HG03521 (cell line): ENCODE measurements at regions not wholly inside any gene's neighbourhood (a gene's known extent, or its start where the extent isn't known, plus 50 kb on each side); places are given as distances from the start of the nearest gene placed in this dataset.

Experiments used
- ATAC-seq: cut with Tn5 transposase; IDR thresholded peaks from one replicate; pipeline ENCODE4 v1.9.1; 2021; ENCODE audit warnings: mild to moderate bottlenecking, moderate library complexity; ENCODE audit not compliant: unreplicated experiment

DNA sequence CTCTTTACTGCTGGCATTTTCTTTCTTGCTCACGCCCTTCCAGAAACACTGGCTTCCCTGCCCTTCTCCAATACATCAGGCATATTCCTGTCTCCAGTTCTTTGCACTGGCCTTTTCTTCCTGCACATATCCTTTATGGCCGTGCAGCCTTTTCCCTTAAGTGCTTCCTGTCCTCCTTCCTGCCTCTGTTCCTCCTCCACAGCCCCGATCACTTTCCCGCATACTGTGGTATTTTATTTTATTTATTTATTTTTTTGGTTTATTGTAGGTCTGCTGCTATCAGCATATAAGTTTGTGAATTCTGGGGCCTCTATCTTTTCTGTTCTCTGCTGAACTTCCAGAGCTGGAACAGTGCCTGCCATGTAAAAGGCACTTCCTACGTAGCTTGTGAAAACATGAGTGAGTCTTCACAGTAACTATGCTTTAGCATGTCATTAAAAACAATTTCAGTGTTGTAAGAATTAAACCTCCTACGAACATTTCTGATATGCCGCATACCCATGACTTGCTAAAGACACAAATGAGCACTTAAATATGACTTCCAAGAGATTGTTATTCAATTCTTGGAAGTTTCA lies 289.1 kb downstream of the TRIB2 start:
- ATAC-seq, result no peak

DNA sequence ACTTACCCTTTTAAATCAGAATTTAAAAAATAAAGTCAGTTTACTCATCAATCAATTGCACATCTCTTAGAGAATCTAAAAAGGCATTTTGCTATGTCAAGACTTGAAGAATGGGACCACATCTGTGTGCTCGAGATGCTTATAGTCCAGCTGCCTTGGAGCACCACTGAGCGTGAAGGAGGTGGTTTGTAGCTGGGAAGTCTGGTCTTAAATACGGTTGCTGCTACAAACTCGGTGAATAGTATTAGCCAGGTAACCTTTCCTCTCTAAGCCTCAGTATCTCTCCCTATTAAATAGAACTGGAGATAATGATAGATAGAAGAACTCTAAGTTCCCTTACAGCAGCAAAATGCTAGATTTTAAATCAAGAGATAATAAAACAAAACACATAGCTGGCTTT lies 289.7 kb downstream of the TRIB2 start:
- ATAC-seq, result no peak

DNA sequence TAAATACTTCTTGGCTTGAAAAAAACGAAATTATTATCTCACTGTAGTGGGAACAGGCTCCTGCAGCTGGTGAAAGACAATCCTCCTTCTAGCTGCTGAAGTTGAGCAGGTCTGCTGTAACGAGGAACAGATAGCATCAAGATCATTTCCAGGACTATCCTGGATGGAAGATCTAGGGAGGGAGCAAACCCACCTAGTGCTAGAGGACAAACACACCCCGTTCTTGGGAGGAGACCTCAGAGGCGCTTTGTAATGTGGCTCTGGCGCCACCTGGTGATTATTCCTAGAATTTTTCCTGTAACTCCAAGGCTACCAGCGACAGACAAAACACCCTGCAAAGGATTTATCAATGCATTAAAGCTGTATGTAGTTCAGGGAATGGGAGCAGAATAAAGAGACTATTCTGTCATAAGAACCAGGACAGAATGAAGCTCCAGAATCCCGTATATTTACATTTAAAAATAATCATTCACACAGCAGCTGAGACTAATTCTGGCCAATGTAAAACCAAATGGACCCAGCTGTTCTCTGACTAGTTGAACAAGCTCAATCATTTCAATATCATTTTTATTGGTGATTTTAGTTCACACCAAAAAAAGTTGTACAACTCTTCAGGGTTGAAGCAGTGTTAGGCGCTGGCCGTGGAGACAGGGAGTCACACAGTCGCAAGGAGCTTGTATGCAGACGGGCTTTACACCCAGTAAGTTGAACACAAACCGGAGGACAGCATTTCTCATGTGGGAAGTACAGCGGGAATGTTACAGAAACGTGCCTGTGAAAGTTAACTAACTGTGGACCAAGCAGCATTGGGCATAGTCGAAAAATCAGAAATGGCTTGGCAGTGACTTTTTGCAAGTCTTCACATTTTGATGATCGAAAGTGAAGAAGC lies 290.3 kb downstream of the TRIB2 start:
- ATAC-seq, result peak; percentile 56

DNA sequence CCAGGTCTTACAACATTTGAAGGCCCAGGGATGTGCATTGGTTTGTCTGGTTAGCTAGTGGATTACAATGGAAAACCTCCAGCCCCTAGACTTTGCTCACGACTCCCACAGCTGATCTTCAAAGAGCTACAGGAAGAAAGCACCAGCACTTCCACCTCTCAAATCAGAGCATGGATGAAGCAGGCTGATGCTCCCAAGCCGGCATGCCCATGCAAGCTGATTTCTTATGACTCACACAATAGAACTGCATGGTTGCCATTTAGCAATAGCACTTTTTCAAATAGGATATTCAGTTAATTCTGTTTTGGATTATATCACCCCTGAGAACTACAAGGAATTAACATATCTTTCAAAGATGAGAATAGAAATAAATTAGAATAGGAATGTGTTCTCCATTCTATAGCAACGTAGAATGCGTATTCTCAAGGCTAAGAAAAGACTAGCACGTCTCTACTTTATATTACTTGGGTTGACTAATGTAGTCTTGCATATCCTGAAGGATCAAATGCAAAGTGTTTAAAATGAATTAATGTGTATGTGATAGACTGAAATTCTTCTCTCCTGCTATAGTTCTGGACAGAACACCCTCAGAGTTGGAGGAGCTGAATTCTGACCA lies 292.4 kb downstream of the TRIB2 start:
- ATAC-seq, result no peak

DNA sequence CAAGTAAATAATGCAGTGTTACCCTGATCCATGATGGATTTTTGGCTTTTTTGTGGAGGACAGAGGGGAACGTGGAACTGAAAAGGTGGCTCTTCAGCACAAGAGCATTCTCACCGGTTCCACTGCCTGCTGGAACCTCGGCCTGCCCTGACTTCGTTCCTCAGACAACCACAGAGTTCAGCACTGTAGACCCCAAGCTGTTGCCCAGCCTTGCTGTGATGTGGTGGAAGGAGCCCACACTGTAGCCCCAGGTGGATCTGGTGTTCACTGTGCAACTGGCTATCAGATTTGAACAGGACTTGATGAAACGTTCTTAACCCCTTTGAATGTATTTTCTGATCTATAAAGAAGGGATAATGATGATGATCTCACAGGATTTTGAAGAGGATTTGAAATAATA lies 293.5 kb downstream of the TRIB2 start:
- ATAC-seq, result no peak

DNA sequence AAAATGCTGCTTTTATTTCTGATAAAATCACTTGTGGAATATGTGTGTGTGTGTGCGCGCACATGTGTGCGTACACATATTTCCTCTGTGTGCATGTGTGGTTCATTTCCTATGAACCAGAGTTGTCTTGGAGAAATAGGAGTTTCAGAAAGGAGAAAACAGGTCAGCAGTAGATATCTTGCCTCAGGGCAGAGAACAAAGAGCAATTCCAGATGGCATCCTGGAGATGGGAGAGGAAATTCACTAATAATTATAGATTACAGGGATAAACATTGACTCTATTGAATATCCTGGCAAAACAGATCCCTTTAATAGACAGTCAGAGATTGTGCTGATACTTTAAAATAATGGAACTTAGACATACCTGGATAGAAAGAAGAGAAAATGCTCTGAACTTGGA lies 298.0 kb downstream of the TRIB2 start:
- ATAC-seq, result no peak

DNA sequence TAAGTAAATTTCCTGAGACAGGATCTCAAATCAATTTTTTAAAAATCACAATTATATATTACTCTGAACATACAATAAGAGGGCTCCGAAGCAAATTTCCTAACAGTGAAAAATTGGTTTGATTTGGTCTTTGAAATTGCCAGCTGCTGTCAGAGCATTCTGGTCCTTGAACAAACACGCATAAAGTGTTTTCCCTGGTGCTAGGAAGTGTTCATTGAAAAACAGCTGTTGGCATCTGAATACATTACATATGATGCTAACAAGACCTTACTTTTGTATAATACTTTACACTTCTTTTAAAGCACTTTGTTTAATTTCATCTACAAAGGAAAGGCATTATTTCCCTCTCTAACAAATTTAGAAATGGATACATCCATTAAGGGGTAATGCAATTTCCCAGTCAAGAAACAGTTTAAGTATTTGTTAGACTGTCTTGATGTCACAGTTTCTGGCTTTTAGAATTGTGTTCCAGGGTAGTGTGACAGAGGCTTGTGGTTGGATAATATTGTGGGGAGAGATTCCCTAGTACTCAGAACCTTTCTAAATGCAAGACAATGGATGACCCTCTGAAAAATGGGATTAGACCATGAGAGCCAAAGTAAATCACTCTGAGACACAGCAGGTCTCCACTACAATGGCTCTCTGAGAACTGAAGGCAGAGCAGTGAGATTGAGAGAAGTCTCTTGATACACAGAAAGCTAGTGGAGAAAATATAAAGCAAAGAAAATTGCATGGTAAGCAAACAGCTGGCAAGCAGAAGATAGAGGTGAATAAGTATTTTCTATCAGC lies 299.0 kb downstream of the TRIB2 start:
- ATAC-seq, result no peak

DNA sequence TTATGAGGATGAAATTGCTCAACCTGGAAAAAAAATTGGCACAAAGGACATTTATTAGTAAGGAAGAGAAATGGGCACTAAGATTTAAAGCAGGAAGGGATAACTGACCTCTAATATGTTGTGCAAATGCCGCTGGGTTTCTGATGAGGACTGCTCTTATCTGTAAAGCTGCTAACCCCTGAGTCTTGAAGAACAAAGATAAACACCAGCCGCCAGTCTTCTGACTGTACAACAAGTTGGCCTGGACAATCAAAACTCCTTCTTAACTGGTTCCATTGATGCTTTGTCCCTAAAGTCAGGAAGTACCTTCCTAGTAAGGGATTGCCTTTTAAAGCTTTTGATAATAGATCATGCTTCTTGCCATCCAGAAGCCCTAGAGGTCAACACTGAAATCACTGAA lies 301.8 kb downstream of the TRIB2 start:
- ATAC-seq, result no peak

DNA sequence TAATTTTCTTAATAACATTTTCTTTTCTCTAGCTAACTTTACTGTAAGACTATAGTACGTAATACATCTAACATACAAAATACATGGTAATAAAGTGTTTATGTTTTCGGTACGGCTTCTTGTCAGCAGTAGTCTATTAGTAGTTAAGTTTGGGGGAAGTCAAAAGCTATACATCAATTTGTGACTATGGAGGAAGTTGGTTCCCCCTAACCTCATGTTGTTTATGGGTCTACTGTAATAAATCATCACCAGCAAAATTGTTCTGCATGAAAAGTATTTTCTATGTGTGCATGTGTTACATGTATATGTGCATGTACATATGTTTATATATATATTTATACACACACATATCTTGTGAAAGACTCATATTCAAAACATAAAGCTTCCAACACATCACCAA lies 303.0 kb downstream of the TRIB2 start:
- no peak for ATAC-seq

DNA sequence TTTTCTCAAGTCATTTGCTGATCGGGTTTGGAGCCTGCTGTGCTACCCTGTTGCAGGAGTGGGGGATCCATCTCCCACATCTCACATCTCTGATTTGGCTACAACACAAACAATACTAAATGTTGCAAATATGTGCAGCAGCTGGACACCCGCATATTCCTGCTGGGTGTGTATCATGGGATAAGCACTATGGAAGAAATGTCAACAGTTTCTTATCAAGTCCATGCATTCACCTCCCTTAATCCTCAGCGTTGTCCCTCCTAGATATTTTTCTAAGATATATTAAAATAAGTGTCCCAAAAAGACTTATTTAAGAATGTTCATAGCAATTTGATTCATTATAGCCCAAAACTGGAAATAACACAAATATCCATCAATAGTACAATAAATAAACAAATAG lies 303.7 kb downstream of the TRIB2 start:
- ATAC-seq, result no peak

DNA sequence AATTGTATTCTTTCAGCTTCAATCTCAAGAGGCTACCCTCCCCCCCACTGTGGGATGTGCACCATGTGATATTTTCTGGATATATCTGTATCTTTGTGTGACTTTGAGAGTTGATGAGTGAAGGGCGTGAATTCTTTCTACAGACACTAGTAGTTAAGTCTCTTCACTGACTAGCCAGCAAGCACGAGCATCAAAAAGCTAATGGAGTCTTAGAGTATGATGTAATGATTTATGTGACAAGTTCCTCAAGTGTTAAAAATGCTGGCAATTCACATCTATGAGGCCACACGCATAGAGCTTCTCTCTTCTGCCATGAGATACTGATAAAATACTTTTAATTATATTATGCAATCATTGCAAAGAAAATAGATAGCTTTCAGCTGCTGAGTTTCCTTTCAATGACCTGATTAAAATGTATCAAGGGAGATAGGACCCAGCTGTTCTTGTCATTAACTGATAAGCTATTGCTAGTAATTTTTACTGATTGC lies 304.8 kb downstream of the TRIB2 start:
- ATAC-seq, result no peak

DNA sequence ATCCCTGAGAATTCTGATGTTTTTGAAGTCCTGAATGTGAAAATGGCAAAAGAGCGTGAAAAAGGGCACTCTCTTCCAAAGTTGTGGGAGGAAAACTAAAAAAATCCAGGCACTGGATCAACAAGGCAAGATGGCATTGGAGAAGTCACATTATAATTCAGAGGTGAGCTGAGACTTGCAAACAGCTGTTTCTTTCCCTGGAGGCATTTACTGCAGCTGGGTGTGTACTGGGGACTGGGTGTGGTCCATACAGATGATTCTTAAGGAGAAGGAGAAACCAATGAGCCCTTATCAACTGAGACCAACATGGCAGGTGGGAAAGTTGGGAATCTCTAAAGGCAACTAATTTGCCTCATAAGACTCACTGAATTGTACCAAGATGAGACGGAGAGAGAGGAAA lies 313.9 kb downstream of the TRIB2 start:
- ATAC-seq, result no peak

DNA sequence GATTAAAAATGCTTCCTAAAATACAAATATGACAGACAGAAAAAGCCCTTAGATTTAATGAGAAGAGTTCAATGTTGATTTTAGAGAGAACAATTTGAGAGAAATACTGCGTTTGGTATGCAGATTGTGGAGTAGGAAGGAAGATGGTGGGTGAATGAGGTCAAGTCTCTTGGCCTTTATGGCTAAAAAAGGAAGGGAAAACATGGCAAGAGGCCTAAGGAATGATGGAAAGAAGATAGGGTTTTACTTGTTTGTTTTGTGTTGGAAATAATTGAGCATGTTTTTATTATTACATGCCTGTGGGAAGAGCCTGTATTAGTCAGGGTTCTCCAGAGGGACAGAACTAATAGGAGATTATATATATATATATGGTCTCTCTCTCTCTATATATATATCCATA lies 318.1 kb downstream of the TRIB2 start:
- no peak for ATAC-seq

DNA sequence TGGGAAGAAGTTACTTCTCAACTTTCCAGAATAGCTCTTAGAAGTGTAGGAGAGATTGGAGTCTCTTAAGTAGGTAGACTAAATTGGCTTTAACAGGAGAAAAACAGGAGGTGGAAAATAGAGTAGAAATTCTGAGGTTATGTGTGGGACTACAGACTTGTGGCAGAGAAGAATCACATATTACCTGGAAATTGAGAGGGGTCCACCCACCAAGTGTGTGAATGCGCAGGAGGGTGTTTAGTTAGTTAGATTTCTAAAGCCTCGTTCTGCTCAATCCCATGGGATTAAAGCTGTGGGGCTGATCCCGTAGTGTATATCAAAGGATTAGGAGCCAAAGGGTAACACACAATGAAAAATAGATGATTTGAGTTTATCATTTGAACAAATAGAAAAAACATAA lies 319.1 kb downstream of the TRIB2 start:
- ATAC-seq, result no peak

DNA sequence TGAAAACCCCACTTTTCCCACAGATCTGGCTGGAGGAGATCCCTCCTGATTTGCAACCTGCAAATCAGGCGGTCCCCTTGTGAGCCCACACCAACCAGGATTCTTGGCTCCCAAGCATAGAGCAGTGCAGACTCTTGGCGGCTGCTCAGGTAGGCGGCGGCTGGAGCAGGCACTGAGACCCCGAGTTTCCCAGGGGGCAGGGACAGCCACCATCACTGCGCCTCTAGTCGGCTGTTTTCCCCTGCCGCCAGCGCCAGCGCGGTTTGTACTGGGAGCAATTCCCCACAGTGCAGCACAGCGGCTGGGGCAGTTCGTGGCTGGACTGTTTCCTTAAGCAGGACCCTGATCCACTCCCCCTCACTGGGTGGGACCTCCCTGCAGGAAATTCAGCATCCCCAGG lies 323.3 kb downstream of the TRIB2 start:
- ATAC-seq, result no peak

DNA sequence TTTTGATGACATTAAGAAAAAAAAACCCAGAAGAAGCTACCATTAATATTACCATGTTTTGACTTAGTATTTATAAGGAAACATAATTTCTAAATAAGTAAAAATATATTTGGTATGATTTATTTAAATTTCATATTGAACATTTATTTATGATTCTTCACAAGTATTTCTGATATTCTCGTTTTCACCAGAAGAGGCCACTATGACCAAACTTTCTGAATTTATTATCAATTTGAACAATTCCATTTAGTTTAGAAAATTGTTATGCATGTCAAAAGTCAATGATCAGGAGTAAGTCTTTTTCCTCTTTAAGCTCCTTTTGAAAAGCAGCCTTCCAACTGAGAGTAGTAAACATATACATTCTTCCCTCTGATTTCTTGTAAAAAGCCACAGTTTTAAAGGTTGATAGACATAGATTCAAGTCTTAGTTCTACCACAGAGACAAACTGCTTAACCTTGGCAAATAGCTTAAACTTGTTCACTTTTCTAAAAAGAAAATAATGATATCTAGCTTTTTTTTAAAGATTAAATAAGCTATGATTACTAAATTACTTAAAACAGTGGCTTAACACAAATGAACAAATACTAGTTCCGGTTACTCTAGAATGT lies 329.9 kb downstream of the TRIB2 start:
- ATAC-seq, result no peak

DNA sequence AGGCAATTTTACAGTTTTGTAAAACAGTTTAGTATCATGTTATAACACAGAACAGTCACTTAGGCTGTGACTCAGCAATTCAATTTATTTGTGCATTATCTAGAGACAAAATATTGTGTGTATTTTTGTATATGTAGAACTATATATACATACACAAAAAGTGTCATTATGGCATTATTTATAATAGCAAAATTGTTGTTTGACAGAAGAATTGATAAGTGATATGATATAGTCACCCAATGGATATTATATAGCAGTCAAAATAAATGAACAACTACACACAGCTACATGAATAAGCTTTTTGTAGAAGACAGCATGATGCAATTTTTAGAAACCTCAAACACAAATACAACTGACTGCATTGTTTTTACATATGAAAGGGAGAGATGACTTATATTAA lies 334.0 kb downstream of the TRIB2 start:
- no peak for ATAC-seq

DNA sequence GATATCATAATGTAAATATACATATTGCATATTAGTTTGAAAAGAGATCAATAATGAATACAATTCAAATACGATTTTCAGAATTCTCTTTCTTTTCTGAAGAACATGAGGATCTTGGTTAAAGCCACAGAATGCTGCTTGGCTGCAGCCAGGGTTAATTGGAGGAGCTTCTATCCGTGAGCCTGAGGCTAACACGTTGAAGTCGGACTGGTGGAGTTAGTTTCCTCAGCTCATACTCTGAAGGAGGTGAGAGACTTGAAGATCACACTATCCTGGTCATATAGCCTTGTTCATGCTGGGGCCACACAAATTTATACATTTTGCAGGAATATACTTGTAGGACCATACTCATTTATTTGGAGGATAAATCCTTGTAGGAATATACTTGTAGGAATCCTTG lies 335.8 kb downstream of the TRIB2 start:
- no peak for ATAC-seq

DNA sequence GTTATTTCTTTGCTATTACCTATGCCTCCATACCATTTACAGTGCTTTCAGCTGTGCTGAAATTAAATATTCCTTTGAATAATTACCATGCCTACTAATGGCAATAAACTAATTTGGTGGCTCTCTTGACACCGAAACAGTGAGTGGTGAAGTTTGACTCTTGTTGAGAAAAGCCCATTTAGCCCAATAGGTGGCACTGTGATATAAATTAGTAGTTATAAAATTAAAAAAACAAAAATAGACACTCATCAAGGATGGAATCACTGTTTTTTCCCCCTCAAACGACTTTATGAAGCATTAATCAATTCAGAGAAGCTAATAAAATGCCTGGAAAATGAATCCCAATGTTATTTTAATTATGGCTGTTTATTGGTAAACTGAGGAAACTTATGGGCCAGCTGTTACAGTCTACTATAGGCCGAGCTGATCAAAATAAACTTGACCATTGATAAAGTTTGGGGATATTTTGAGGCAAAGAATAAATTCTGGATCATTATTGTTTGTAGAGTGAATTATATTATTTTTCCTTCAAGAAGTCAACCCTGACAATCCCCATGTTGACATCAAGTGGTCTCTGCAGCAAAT lies 339.6 kb downstream of the TRIB2 start:
- no peak for ATAC-seq

DNA sequence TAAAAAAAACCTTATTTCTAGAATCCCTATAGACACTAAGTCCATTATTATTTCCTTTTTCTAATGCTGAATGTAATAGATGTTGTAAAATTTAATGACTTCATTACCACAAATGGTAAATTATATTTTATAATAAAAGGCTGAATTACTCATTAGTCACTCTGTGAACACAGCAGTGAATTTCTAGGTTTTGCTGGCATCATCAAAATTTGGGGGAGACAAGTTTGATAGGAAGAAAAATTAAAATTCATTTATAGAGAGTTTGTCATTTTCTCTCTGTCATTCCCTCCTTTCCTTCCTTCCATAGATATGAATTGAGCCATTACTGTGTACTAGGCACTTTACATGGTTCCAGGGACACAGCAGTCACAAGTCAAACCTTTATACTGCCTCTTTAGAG lies 340.9 kb downstream of the TRIB2 start:
- ATAC-seq, result no peak

DNA sequence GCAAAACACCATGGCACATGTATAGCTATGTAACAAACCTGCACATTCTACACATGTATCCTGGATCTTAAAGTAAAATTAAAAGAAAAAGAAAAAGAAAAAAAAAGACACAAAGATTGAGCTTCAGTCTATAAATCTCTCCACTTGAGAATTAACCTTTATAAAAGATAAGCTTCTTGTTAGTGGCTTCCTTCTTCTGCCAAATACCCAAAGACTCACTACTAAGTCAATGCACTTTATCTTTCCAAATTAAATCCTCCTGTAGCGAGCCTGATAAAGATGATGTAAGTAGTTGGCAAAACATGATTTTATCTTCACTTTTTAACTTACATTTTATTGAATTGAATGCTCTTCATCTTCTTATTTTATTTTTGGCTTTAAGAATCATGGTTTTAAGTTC lies 349.9 kb downstream of the TRIB2 start:
- ATAC-seq, result no peak
